GM13977 (cell line): ENCODE measurements at regions not wholly inside any gene's neighbourhood (a gene's known extent, or its start where the extent isn't known, plus 50 kb on each side); places are given as distances from the start of the nearest gene placed in this dataset.

ENCODE experiments used
- DNase-seq: peaks from one replicate; pipeline ENCODE4 v3.0.0; 2012; ENCODE audit warnings: low spot score
- in situ Hi-C: fragments of 300-500 bp; cut with MboI; formaldehyde crosslinking; loops from one replicate; pipeline ENCODE4 v1.12.0; 2022; ENCODE audit warnings: low sequenced_read_pairs, low pct_unique_long_range_greater_than_20kb, mixed read lengths, inconsistent platforms; ENCODE audit not compliant: unreplicated experiment
- TF ChIP-seq, protein P1 (sequence below): IDR thresholded peaks from 2 replicates; pipeline ENCODE4 v1.5.1; 2012; ENCODE audit warnings: mild to moderate bottlenecking, control low read depth; ENCODE audit not compliant: insufficient read depth; ENCODE audit errors: extremely low read depth, missing control alignments

DNA sequence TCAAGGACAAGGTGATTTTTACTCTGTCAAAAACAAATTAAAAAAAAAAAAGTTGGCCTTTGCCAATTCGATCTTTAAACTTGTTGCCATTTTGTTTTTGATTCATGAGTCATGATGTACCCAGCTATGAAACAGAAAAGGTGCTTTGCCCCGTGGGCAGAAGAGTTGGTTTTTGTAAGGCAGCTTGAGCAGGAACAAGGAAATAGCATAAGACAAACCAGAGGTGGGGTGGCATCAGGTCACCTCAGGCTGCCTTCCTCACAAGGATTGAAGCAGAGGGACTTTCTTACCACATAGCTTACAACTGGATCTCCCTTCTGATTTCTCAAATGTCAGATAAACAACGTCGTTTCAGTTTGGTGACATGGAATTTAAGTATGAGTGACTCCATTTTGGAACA lies 123.8 kb downstream of the ARL4C start:
- TF ChIP-seq, protein P1, sequence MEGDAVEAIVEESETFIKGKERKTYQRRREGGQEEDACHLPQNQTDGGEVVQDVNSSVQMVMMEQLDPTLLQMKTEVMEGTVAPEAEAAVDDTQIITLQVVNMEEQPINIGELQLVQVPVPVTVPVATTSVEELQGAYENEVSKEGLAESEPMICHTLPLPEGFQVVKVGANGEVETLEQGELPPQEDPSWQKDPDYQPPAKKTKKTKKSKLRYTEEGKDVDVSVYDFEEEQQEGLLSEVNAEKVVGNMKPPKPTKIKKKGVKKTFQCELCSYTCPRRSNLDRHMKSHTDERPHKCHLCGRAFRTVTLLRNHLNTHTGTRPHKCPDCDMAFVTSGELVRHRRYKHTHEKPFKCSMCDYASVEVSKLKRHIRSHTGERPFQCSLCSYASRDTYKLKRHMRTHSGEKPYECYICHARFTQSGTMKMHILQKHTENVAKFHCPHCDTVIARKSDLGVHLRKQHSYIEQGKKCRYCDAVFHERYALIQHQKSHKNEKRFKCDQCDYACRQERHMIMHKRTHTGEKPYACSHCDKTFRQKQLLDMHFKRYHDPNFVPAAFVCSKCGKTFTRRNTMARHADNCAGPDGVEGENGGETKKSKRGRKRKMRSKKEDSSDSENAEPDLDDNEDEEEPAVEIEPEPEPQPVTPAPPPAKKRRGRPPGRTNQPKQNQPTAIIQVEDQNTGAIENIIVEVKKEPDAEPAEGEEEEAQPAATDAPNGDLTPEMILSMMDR: no peak
- no peak for DNase-seq
- in situ Hi-C loops: no loop called here

DNA sequence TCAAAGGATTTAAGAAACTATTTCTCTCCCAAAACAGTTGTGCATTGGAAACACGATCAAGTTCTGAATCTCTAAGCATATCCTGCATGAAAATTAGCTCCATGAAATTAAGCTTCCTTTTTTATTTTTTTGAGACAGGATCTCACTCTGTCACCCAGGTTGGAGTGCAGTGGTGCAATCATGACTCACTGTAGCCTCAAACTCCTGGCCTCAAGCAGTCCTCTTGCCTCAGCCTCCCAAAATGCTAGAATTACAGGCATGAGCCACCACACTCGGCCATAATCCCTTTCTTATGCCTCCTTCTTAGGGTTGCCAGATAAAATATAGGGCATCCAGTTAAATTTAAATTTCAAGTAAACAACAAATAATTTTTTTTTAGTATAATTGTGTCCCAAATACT lies 124.4 kb downstream of the ARL4C start:
- in situ Hi-C loops: no loop called here
- TF ChIP-seq, protein P1: no peak
- no peak for DNase-seq

DNA sequence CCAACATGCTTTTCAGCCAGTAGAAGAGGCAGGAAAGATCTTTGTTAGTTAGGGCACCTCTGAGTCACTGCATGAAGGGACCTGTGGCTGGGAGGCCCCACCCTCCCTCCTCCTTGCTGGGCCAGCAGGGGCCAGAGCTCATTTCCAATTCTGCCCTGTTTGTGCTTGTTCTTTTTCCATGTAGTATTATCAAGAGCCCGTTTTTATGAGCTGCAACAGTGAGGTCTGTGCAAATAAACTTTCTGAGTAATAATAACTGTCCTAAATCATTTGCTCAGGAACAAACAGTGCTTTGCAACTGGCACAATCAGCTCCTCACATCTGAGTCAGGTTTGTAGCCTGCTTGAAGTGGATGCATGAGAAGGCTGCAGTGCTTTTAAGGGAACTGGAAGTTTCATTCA lies 128.0 kb downstream of the ARL4C start:
- DNase-seq: no peak
- in situ Hi-C loops: no loop called here
- TF ChIP-seq, protein P1: no peak

DNA sequence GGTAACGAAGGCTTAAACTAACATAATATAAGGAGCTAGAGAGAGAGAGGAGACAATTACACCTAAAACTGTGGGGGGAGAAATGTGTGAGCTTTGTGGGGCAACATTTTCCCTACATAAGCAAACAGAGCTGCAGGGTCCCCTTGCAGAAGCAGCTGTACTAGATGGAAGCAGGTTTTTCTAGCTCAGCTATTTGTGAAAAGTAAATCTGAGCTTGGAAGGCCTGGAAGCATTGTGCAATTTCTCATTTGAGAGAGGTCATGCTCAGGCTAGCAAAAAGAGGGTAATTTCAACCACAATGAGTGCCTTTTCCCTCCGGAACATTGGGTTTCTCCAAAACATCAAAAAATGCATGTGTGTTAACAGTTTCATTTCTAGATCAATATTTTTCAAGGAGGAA lies 130.0 kb downstream of the ARL4C start:
- TF ChIP-seq, protein P1: no peak
- in situ Hi-C loops: no loop called here
- no peak for DNase-seq

DNA sequence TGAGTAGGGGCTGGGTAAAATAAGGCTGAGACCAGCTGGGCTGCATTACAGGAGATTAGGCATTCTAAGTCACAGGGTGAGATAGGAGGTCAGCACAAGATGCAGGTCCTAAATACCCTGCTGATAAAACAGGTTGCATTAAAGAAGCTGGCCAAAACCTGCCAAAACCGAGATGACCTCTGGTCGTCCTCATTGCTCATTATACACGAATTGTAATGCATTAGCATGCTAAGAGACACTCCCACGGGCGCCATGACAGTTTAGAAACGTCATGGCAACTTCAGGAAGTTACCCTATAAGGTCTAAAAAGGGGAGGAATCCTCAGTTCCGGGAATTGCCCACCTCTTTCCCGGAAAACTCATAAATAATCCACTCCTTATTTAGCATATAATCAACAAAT lies 132.2 kb downstream of the ARL4C start:
- no peak for DNase-seq
- in situ Hi-C loops: no loop called here

GRCh38 chr2:234363647-234364294 lies 133.1 kb downstream of the ARL4C start:
- no peak for DNase-seq
- in situ Hi-C loops: no loop called here
- TF ChIP-seq, protein P1: no peak

More for the DNA sequence above, 132.2 kb downstream of the ARL4C start:
- TF ChIP-seq, protein P1: no peak
